GM12878 (cell line): ENCODE measurements at regions not wholly inside any gene's neighbourhood (a gene's known extent, or its start where the extent isn't known, plus 50 kb on each side); places are given as distances from the start of the nearest gene placed in this dataset.

Experiments used
- ATAC-seq: fragments of 200-7000 bp; cut with Tn5 transposase; 3 replicates; pipeline ENCODE4 v1.9.1; 2020; ENCODE audit warnings: mild to moderate bottlenecking, moderate library complexity
- BruUV-seq: library from RNA; stranded (reverse); fragments of 400-500 nt; replicated peaks from 2 replicates; lab custom pipeline; 2021; lab: Mats Ljungman, UMichigan
- CTCF ChIA-PET: fragments of 300-600 bp; sonication (Branson Sonifier 250); formaldehyde crosslinking; extraction: SDS; loops from one replicate; lab custom pipeline; 2021; ENCODE audit warnings: inconsistent platforms; lab: Yijun Ruan, JAX
- POLR2A ChIA-PET: fragments of 350-600 bp; formaldehyde crosslinking; extraction: SDS; loops from one replicate; lab custom pipeline; 2021; ENCODE audit warnings: inconsistent platforms; lab: Charles Lee
- RAD21 ChIA-PET: fragments of 300-600 bp; sonication (Branson Sonifier 250); formaldehyde crosslinking; loops from one replicate; lab custom pipeline; 2023; ENCODE audit warnings: antibody characterized with exemption; ENCODE audit not compliant: unreplicated experiment; lab: Charles Lee
- SMC1A ChIA-PET: fragments of 300-600 bp; sonication (Branson Sonifier 250); formaldehyde crosslinking; loops from one replicate; lab custom pipeline; 2023; ENCODE audit not compliant: unreplicated experiment, uncharacterized antibody; lab: Charles Lee
- DNase-seq: peaks from one replicate; pipeline ENCODE4 v3.0.0-alpha.2; 2011; ENCODE audit warnings: low read depth, low spot score
- FAIRE-seq: peaks from 3 replicates; lab custom pipeline; 2011; peaks lifted over from hg19 to GRCh38; lab: Jason Lieb, UNC
- H2AFZ ChIP-seq: 2 replicates; pipeline ENCODE4 v1.6.0; 2011; ENCODE audit warnings: low read depth, low read length, control low read depth; ENCODE audit not compliant: control insufficient read depth
- H3K27ac ChIP-seq: 2 replicates; pipeline ENCODE4 v1.5.1; 2011; ENCODE audit warnings: control low read depth; ENCODE audit not compliant: control insufficient read depth, insufficient read depth
- H3K27me3 ChIP-seq, 2 experiments: replicated peaks in 1 of 2; 2 replicates each; pipeline versions ENCODE4 v1.6.0 to v1.6.1; 2011; ENCODE audit warnings: low read length in 1 of 2; ENCODE audit not compliant: control insufficient read depth in 2 of 2, insufficient read depth in 2 of 2
- H3K36me3 ChIP-seq, 2 experiments: 2 replicates each; pipeline ENCODE4 v1.5.1; 2011; ENCODE audit warnings: low read length in 1 of 2; ENCODE audit not compliant: control insufficient read depth in 2 of 2, insufficient read depth in 2 of 2
- H3K4me1 ChIP-seq: 2 replicates; pipeline ENCODE4 v1.6.1; 2011; ENCODE audit warnings: mild to moderate bottlenecking, low read length, moderate library complexity, mixed read lengths; ENCODE audit not compliant: control insufficient read depth, insufficient read depth
- H3K4me2 ChIP-seq: 2 replicates; pipeline ENCODE4 v1.6.0; 2011; ENCODE audit warnings: control low read depth; ENCODE audit not compliant: control insufficient read depth, insufficient read depth
- H3K4me3 ChIP-seq: fragments of 200-600 bp; sonication (generic); 2 replicates; pipeline ENCODE4 v1.5.1; 2016
- H3K79me2 ChIP-seq: 2 replicates; pipeline ENCODE4 v1.6.0; 2011; ENCODE audit warnings: low read length; ENCODE audit not compliant: control insufficient read depth, insufficient read depth
- H3K9ac ChIP-seq: 2 replicates; pipeline ENCODE4 v1.8.0; 2011; ENCODE audit warnings: low read length, control low read depth, mixed read lengths; ENCODE audit not compliant: control insufficient read depth, insufficient read depth
- H3K9me3 ChIP-seq: replicated peaks from 3 replicates; pipeline ENCODE4 v1.5.1; 2011; ENCODE audit warnings: mild to moderate bottlenecking, low read length; ENCODE audit not compliant: control insufficient read depth, insufficient read depth
- H4K20me1 ChIP-seq: 2 replicates; pipeline ENCODE4 v1.6.0; 2011; ENCODE audit not compliant: control insufficient read depth, insufficient read depth
- CHD4 ChIP-seq: fragments of 200-600 bp; sonication (generic); IDR thresholded peaks from 2 replicates; pipeline ENCODE4 v1.6.1; 2016; ENCODE audit warnings: mild to moderate bottlenecking
- MEF2A ChIP-seq: IDR thresholded peaks from 2 replicates; pipeline ENCODE4 v1.6.1; 2011; ENCODE audit warnings: low read depth, mild to moderate bottlenecking, low read length, moderate library complexity; ENCODE audit not compliant: insufficient read depth
- MLLT1 ChIP-seq: fragments of 450-650 bp; IDR thresholded peaks from 2 replicates; pipeline ENCODE4 v1.6.1; 2016; ENCODE audit warnings: mild to moderate bottlenecking
- MTA2 ChIP-seq: fragments of 450-650 bp; IDR thresholded peaks from 2 replicates; pipeline ENCODE4 v1.6.1; 2016; ENCODE audit warnings: low read depth, mild to moderate bottlenecking, moderate library complexity
- NFYB ChIP-seq: IDR thresholded peaks from 2 replicates; pipeline ENCODE4 v1.6.1; 2011; ENCODE audit warnings: low read depth, mild to moderate bottlenecking, low read length, improper control_type of control experiment, moderate library complexity; ENCODE audit not compliant: insufficient read depth
- NR2F1 ChIP-seq: fragments of 450-650 bp; conservative IDR thresholded peaks from 2 replicates; pipeline ENCODE4 v1.6.1; 2017; ENCODE audit warnings: mild to moderate bottlenecking
- NRF1 ChIP-seq: conservative IDR thresholded peaks from 2 replicates; pipeline ENCODE4 v1.6.1; 2011; ENCODE audit warnings: mild to moderate bottlenecking, low read depth, low read length, improper control_type of control experiment
- POU2F2 ChIP-seq: IDR thresholded peaks from 3 replicates; pipeline ENCODE4 v1.6.1; 2011; ENCODE audit warnings: low read depth, mild to moderate bottlenecking, low read length, borderline replicate concordance
- RAD51 ChIP-seq: fragments of 450-650 bp; IDR thresholded peaks from 2 replicates; pipeline ENCODE4 v1.6.1; 2016; ENCODE audit warnings: moderate library complexity, mild to moderate bottlenecking, inconsistent platforms
- RCOR1 ChIP-seq: conservative IDR thresholded peaks from 2 replicates; pipeline ENCODE4 v1.6.1; 2012; ENCODE audit warnings: low read depth, low read length, improper control_type of control experiment
- SPI1 ChIP-seq: IDR thresholded peaks from 2 replicates; pipeline ENCODE4 v1.6.1; 2011; ENCODE audit warnings: low read depth, mild to moderate bottlenecking, low read length, moderate library complexity, borderline replicate concordance; ENCODE audit not compliant: insufficient read depth
- ZBTB33 ChIP-seq: fragments of 450-650 bp; IDR thresholded peaks from 2 replicates; pipeline ENCODE4 v1.6.1; 2017; ENCODE audit warnings: mild to moderate bottlenecking
- ZNF217 ChIP-seq: fragments of 450-650 bp; IDR thresholded peaks from 2 replicates; pipeline ENCODE4 v1.6.1; 2017; ENCODE audit warnings: antibody characterized with exemption, mild to moderate bottlenecking
- WGBS: methylation state at CpG from one replicate; pipeline ENCODE4 v1.1.6; 2016; ENCODE audit warnings: low lambda C conversion rate; ENCODE audit not compliant: insufficient replicate concordance, insufficient coverage; ENCODE audit errors: missing lambda C conversion rate; 5-methylcytosine and 5-hydroxymethylcytosine counted together
- in situ Hi-C: fragments of 300-500 bp; cut with MboI; formaldehyde crosslinking; loops from 9 replicates; pipeline ENCODE4 v1.14.3; 2018; ENCODE audit warnings: mixed read lengths
- intact Hi-C: fragments of 100-400 bp; cut with micrococcal nuclease; formaldehyde crosslinking; loops from one replicate; pipeline ENCODE4 v1.14.2; 2022; ENCODE audit not compliant: unreplicated experiment
- TF ChIP-seq, protein P1 (sequence below): fragments of 450-650 bp; formaldehyde crosslinking; IDR thresholded peaks from 2 replicates; pipeline ENCODE4 v1.5.0; 2022; ENCODE audit warnings: mild to moderate bottlenecking, missing genetic modification characterization
- TF ChIP-seq, protein P2 (sequence below): fragments of 450-650 bp; IDR thresholded peaks from 2 replicates; pipeline ENCODE4 v1.6.1; 2018; ENCODE audit warnings: borderline replicate concordance, mild to moderate bottlenecking; ENCODE audit not compliant: partially characterized antibody

- H3K36me3 ChIP-seq = no peaks in the 10 kb centered on the region
- SMC1A ChIA-PET = no interaction called here
- H3K4me3 ChIP-seq = no peak overlapping the region
- POLR2A ChIA-PET = no interaction called here
- no peak for FAIRE-seq
- RAD21 ChIA-PET = no interaction called here
- H3K9ac ChIP-seq = no peak overlapping the region
- no peak overlapping the region for H3K27ac ChIP-seq
- in situ Hi-C loops = no loop called here
- no peak for DNase-seq
- H4K20me1 ChIP-seq = no peaks in the 10 kb centered on the region
- H3K4me2 ChIP-seq = no peak overlapping the region
- no peaks in the 10 kb centered on the region for H3K79me2 ChIP-seq
- CTCF ChIA-PET = interaction anchor here (1.1 to 2.9 kb wide), 2 partner anchors 20 to 472 kb away, joined by 4 to 11 read pairs; no protein-coding TSS in a partner anchor
- ATAC-seq = no peak
- no peaks in the 10 kb centered on the region for H3K4me1 ChIP-seq
- H3K27me3 ChIP-seq = peaks cover 0 to 2% of the 10 kb centered on the region in 2 experiments; a peak in 1 of 4 replicates
- no peaks in the 10 kb centered on the region for H3K9me3 ChIP-seq
- BruUV-seq = no TSS peak
- WGBS = 22% methylated on average over 8 of the region's 8 CpGs
- H2AFZ ChIP-seq = no peak overlapping the region
- intact Hi-C loops = no loop called here
- no peak for TF ChIP-seq SPI1
- TF ChIP-seq ZNF217 = no peak
- no peak for TF ChIP-seq NFYB
- TF ChIP-seq, protein P1, sequence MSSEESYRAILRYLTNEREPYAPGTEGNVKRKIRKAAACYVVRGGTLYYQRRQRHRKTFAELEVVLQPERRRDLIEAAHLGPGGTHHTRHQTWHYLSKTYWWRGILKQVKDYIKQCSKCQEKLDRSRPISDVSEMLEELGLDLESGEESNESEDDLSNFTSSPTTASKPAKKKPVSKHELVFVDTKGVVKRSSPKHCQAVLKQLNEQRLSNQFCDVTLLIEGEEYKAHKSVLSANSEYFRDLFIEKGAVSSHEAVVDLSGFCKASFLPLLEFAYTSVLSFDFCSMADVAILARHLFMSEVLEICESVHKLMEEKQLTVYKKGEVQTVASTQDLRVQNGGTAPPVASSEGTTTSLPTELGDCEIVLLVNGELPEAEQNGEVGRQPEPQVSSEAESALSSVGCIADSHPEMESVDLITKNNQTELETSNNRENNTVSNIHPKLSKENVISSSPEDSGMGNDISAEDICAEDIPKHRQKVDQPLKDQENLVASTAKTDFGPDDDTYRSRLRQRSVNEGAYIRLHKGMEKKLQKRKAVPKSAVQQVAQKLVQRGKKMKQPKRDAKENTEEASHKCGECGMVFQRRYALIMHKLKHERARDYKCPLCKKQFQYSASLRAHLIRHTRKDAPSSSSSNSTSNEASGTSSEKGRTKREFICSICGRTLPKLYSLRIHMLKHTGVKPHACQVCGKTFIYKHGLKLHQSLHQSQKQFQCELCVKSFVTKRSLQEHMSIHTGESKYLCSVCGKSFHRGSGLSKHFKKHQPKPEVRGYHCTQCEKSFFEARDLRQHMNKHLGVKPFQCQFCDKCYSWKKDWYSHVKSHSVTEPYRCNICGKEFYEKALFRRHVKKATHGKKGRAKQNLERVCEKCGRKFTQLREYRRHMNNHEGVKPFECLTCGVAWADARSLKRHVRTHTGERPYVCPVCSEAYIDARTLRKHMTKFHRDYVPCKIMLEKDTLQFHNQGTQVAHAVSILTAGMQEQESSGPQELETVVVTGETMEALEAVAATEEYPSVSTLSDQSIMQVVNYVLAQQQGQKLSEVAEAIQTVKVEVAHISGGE (CRISPR knock-in tag) = no peak
- TF ChIP-seq CHD4 = no peak
- no peak for TF ChIP-seq POU2F2
- TF ChIP-seq RCOR1 = no peak
- TF ChIP-seq RAD51 = no peak
- TF ChIP-seq MTA2 = no peak
- TF ChIP-seq ZBTB33 = no peak
- no peak for TF ChIP-seq NRF1
- TF ChIP-seq, protein P2, sequence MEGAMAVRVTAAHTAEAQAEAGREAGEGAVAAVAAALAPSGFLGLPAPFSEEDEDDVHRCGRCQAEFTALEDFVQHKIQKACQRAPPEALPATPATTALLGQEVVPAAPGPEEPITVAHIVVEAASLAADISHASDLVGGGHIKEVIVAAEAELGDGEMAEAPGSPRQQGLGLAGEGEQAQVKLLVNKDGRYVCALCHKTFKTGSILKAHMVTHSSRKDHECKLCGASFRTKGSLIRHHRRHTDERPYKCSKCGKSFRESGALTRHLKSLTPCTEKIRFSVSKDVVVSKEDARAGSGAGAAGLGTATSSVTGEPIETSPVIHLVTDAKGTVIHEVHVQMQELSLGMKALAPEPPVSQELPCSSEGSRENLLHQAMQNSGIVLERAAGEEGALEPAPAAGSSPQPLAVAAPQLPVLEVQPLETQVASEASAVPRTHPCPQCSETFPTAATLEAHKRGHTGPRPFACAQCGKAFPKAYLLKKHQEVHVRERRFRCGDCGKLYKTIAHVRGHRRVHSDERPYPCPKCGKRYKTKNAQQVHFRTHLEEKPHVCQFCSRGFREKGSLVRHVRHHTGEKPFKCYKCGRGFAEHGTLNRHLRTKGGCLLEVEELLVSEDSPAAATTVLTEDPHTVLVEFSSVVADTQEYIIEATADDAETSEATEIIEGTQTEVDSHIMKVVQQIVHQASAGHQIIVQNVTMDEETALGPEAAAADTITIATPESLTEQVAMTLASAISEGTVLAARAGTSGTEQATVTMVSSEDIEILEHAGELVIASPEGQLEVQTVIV = no peak
- no peak for TF ChIP-seq MEF2A
- TF ChIP-seq NR2F1 = no peak
- no peak for TF ChIP-seq MLLT1
Measured at GRCh38 chr10:63799521-63800300, 278.5 kb downstream of the REEP3 start.
